ENCODE measurements at regions not wholly inside any gene's neighbourhood (a gene's known extent, or its start where the extent isn't known, plus 50 kb on each side); places are given as distances from the start of the nearest gene placed in this dataset.

GRCh38 chr6:169376458-169376857 lies 122.8 kb upstream of the THBS2 start:
- TF ChIP-seq CTCF (conservative IDR thresholded peaks at IDR 0.05) (no peak), EZH2 (IDR thresholded peaks at IDR 0.05; ENCODE audit: low read depth) (no peak)
